ENCODE measurements at regions not wholly inside any gene's neighbourhood (a gene's known extent, or its start where the extent isn't known, plus 50 kb on each side); places are given as distances from the start of the nearest gene placed in this dataset.
A peak's percentile ranks its signal among the peaks of the same experiment; 100 is the strongest.

DNA sequence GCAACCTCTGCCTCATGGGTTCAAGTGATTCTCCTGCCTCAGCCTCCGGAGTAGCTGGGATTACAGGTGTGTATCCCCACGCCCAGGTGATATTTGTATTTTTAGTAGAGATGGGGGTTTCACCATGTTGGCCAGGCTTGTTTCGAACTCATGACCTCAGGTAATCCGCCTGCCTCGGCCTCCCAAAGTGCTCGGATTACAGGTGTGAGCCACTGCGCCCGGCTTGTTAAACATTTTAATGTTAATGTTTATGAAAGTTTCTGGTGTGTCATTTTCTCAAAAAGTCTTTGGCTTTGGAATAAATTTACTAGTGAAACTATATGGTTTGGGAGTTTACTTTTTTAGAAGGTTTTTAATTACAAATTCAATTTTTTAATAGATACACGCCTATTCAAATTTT, 698.8 kb downstream of the MECOM start:
- TF ChIP-seq, protein P1, sequence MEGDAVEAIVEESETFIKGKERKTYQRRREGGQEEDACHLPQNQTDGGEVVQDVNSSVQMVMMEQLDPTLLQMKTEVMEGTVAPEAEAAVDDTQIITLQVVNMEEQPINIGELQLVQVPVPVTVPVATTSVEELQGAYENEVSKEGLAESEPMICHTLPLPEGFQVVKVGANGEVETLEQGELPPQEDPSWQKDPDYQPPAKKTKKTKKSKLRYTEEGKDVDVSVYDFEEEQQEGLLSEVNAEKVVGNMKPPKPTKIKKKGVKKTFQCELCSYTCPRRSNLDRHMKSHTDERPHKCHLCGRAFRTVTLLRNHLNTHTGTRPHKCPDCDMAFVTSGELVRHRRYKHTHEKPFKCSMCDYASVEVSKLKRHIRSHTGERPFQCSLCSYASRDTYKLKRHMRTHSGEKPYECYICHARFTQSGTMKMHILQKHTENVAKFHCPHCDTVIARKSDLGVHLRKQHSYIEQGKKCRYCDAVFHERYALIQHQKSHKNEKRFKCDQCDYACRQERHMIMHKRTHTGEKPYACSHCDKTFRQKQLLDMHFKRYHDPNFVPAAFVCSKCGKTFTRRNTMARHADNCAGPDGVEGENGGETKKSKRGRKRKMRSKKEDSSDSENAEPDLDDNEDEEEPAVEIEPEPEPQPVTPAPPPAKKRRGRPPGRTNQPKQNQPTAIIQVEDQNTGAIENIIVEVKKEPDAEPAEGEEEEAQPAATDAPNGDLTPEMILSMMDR (conservative IDR thresholded peaks at IDR 0.05; ENCODE audit: low read length): no peak
- no peak overlapping the region for H3K4me3 ChIP-seq (ENCODE audit: low read length)
- no peak for DNase-seq (ENCODE audit: low read depth)

DNA sequence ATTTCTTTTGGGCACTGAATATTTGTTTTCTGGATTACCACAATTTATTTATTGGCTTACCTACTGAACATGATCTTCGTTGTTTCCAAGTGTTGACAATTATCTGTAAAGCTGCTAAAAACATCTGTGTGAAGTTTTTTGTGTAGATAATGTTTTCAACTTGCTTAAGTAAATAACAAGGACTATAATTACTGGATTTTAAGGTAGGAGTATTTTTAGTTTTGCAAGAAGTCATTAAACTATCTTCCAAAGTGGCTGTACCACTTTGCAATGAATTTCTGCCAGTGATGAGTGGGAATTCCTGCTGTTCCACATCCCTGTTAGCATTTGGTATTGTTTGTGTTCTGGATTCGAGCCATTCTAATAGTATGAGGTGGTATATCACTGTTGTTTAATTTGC, 702.2 kb downstream of the MECOM start:
- DNase-seq (ENCODE audit: low read depth): no peak
- TF ChIP-seq, protein P1 (conservative IDR thresholded peaks at IDR 0.05; ENCODE audit: low read length): no peak
- H3K4me3 ChIP-seq (ENCODE audit: low read length): no peak overlapping the region

DNA sequence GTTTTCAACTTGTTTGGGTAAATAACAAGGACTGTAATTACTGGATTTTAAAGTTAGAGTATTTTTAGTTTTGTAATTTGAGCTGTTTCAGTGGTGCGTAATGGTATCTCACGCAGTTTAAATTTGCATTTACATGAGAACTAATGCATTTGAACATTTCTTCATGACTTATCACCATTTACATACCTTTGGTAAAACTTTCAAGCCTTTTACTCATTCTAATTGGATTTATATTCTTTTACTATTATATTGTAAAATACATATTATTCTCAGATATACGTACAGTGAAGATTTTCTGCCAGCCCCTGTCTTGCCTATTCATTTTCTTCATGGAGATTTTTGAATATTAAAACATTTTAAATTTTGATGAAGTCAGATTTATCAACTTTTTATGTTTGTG, 703.8 kb downstream of the MECOM start:
- TF ChIP-seq, protein P1 (conservative IDR thresholded peaks at IDR 0.05; ENCODE audit: low read length): no peak
- no peak for DNase-seq (ENCODE audit: low read depth)
- no peak overlapping the region for H3K4me3 ChIP-seq (ENCODE audit: low read length)

DNA sequence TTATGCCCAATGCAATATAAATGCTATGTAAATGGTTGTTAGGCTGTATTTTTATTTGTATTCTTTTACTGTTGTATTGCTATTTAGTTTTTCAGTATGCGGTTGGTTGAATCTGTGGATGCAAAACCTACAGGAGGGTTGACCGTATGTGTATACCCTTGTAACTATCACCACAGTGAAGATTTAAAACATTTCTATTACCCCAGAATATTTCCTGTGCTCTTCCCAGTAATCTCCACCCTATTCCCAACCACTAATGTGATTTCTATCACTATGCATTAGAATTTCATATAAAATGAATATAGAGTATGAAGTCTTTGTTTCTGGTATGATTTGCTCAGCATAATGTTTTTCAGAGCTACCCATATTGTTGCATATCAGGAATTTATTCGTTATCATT, 705.0 kb downstream of the MECOM start:
- no peak overlapping the region for H3K4me3 ChIP-seq (ENCODE audit: low read length)
- no peak for DNase-seq (ENCODE audit: low read depth)
- TF ChIP-seq, protein P1 (conservative IDR thresholded peaks at IDR 0.05; ENCODE audit: low read length): no peak

DNA sequence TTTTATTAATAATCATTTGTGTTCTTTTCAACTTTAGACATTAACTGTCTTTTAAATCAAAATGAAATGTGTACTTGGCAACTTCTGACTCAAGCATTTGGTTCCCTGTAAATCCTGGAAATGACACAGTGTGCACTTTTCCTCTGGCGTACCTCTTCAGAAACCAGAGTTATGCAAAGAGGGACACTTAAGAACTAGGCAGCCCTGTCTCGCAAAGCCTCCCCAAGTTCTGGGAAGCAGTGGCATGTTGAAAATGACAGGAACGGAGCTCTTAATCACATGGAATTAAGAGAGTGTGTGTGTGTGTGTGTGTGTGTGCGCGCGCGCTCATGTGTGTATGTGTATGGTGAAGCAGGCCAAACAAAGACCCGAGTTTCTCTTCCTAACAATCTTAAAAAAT, 707.4 kb downstream of the MECOM start:
- TF ChIP-seq, protein P1 (conservative IDR thresholded peaks at IDR 0.05; ENCODE audit: low read length): no peak

DNA sequence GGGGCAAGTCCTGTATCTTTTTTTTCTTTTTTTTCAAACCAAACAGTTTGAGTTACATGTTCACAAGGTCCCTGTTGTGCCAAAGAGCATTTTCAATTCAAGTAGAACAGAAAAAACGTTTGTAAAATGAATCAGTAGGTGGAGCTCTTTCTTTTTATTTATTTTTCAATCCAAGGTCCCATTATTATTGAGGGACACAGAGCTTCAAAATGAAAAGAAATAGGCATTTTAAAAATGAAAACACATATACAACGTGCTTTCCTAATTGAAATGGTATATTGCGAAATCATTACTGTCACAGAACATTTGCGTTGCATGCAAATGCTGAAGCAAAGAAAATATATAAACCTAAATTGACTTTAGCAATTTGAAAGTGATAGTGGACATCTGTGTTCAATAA, 711.0 kb downstream of the MECOM start:
- peak; percentile 42 for DNase-seq (ENCODE audit: low read depth)
- TF ChIP-seq, protein P1 (conservative IDR thresholded peaks at IDR 0.05; ENCODE audit: low read length): peak; percentile 46
- H3K4me3 ChIP-seq (ENCODE audit: low read length): no peak overlapping the region

More for the DNA sequence above, 707.4 kb downstream of the MECOM start:
- no peak overlapping the region for H3K4me3 ChIP-seq (ENCODE audit: low read length)
- DNase-seq (ENCODE audit: low read depth): no peak

DNA sequence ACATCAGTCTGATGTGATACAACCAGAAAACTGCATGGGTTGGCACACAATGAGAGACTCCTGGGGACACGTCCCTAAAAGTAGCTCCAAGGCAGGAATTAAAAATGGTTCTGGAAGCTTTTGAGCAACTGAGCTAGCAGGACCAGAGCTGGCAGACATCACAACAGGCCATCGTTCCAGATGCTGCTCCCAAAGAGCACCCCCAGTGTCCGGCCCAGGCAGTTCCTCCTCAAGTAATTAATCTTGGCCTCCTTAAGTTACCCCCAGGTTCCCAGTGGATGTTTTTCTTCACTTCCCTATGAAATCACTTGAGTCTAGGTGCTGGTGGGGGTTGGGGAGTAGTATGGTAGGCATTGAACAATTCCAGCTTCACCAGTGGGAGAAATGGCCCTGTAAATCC, 711.6 kb downstream of the MECOM start:
- H3K4me3 ChIP-seq (ENCODE audit: low read length): no peak overlapping the region
- DNase-seq (ENCODE audit: low read depth): no peak
- TF ChIP-seq, protein P1 (conservative IDR thresholded peaks at IDR 0.05; ENCODE audit: low read length): no peak
